ENCODE measurements at regions not wholly inside any gene's neighbourhood (a gene's known extent, or its start where the extent isn't known, plus 50 kb on each side); places are given as distances from the start of the nearest gene placed in this dataset.

DNA sequence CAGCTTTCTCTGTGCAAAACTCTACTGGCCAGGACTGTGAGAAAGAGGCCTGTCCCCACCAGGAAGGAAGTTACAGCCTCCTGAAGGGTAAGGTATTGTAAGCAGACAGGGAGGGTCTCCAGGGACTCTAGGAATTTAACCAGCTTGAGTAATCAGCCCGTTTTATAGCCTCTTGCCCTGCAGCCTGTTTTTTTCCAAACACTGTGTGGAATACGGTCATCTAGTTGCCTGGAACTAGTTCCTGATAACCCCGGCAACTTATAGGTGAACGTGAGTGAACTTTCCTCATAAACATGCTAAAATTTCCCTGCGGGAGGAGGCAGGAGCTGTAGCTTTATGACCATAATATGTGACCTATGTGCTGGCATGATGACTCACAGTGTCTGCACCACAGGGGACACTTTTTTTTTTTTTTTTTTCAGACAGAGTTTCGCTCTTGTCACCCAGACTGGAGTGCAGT is 60.1 kb upstream of the DAZL start:
- DNase-seq: peak; percentile 10
- Histone ChIP-seq H3K79me1 (replicated peaks; ENCODE audit: low read length, poor library complexity, severe bottlenecking) (no peaks in the 10 kb centered on the region), H3K27ac (ENCODE audit: low read length, poor library complexity, severe bottlenecking) (no peak overlapping the region), H2BK15ac (ENCODE audit: low read depth, poor library complexity, severe bottlenecking) (no peak overlapping the region), H3K18ac (ENCODE audit: low read depth in 1 of 2, low read length in 2 of 2) (no peak overlapping the region), H4K91ac (ENCODE audit: low read length) (no peak overlapping the region), H2BK120ac (ENCODE audit: low read depth, low read length) (no peak overlapping the region), H3K27me3 (ENCODE audit: control insufficient read depth in 1 of 2, insufficient read depth in 1 of 2, low read length in 2 of 2) (peaks cover 0 to 10% of the 10 kb centered on the region in 2 experiments), H3K9me3 (ENCODE audit: control insufficient read depth, low read length) (no peaks in the 10 kb centered on the region), H2BK12ac (ENCODE audit: low read length in 2 of 2) (no peak overlapping the region), H3K14ac (ENCODE audit: low read length in 2 of 2) (no peak overlapping the region), H3K4me2 (ENCODE audit: low read length, poor library complexity, severe bottlenecking) (no peak overlapping the region), H3K4me3 (ENCODE audit: insufficient read depth in 1 of 2, low read depth in 1 of 2, low read length in 2 of 2) (peak overlapping the region in 1 of 2 experiments; percentile 15), H2BK5ac (ENCODE audit: low read depth, low read length, poor library complexity, severe bottlenecking) (no peak overlapping the region), H3K4me1 (ENCODE audit: control insufficient read depth, insufficient read depth, low read depth, low read length) (peaks cover 2% of the 10 kb centered on the region), H3K23ac (ENCODE audit: low read length in 2 of 2) (no peak overlapping the region), H2AK5ac (ENCODE audit: low read length, severe bottlenecking) (no peak overlapping the region), H4K8ac (ENCODE audit: low read length) (no peak overlapping the region), H3K36me3 (ENCODE audit: control insufficient read depth in 1 of 2, insufficient read depth in 2 of 2, low read depth in 1 of 2, low read length in 2 of 2) (no peaks in the 10 kb centered on the region), H3K4ac (ENCODE audit: low read depth in 1 of 2, low read length in 2 of 2) (no peak overlapping the region), H3K9ac (ENCODE audit: low read length) (peak overlapping the region; percentile 11), H2AFZ (ENCODE audit: low read depth, low read length) (no peak overlapping the region)
- 13% methylated on average over 6 of the region's 6 CpGs for WGBS

DNA sequence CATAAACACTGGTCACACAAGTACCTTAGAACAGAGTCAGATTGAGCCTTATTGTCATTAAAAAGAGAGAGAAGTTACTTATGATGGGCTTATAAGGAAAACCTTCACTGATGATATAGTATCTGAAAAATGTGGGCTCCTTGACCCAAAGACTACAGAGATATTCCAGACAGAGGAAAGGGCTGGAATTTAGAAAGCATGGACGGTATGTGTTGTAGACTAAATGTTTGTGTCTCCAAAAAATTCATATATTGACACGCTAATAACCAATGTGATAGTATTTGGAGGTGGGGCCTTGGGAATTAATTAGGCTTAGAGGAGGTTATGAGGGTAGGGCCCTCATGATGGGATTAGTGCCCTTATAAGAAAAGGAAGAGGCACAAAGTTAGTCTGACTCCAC is 61.0 kb upstream of the DAZL start:
- Histone ChIP-seq H3K4me1 (ENCODE audit: control insufficient read depth, insufficient read depth, low read depth, low read length) (peaks cover 2% of the 10 kb centered on the region), H3K27me3 (ENCODE audit: control insufficient read depth in 1 of 2, insufficient read depth in 1 of 2, low read length in 2 of 2) (peaks cover 0 to 10% of the 10 kb centered on the region in 2 experiments), H3K23ac (ENCODE audit: low read length in 2 of 2) (no peak overlapping the region), H3K36me3 (ENCODE audit: control insufficient read depth in 1 of 2, insufficient read depth in 2 of 2, low read depth in 1 of 2, low read length in 2 of 2) (no peaks in the 10 kb centered on the region), H3K9ac (ENCODE audit: low read length) (no peak overlapping the region), H3K14ac (ENCODE audit: low read length in 2 of 2) (no peak overlapping the region), H3K4me3 (ENCODE audit: insufficient read depth in 1 of 2, low read depth in 1 of 2, low read length in 2 of 2) (no peak overlapping the region), H4K8ac (ENCODE audit: low read length) (no peak overlapping the region), H3K18ac (ENCODE audit: low read depth in 1 of 2, low read length in 2 of 2) (no peak overlapping the region), H2BK120ac (ENCODE audit: low read depth, low read length) (no peak overlapping the region), H2BK15ac (ENCODE audit: low read depth, poor library complexity, severe bottlenecking) (no peak overlapping the region), H4K91ac (ENCODE audit: low read length) (no peak overlapping the region), H3K4ac (ENCODE audit: low read depth in 1 of 2, low read length in 2 of 2) (no peak overlapping the region), H3K79me1 (replicated peaks; ENCODE audit: low read length, poor library complexity, severe bottlenecking) (no peaks in the 10 kb centered on the region), H2AFZ (ENCODE audit: low read depth, low read length) (no peak overlapping the region), H3K4me2 (ENCODE audit: low read length, poor library complexity, severe bottlenecking) (no peak overlapping the region), H3K9me3 (ENCODE audit: control insufficient read depth, low read length) (no peaks in the 10 kb centered on the region), H2BK5ac (ENCODE audit: low read depth, low read length, poor library complexity, severe bottlenecking) (no peak overlapping the region), H2AK5ac (ENCODE audit: low read length, severe bottlenecking) (no peak overlapping the region), H3K27ac (ENCODE audit: low read length, poor library complexity, severe bottlenecking) (no peak overlapping the region), H2BK12ac (ENCODE audit: low read length in 2 of 2) (no peak overlapping the region)
- no peak for DNase-seq
- WGBS: 71% methylated on average over 2 of the region's 2 CpGs

DNA sequence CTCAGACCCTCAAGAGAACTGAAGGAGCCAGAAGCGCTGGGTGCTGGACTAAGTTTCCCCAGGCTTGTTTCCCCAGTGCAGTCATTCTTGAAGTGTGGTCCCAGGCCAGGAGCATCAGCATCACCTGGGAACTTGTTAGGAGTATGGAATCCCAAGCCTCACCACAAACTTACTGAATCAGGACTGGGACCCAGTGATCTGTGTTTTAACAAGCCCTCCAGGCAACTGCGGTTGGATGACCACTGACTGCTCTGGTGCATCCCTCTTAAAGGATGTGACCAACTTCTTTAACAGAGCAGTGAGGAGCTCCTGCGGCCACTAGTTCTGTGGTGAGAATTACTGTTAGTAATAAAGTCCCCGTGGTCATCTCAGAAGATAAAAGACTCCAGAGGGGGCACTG is 62.4 kb upstream of the DAZL start:
- H3K36me3 ChIP-seq (ENCODE audit: control insufficient read depth in 1 of 2, insufficient read depth in 2 of 2, low read depth in 1 of 2, low read length in 2 of 2): no peaks in the 10 kb centered on the region
- no peak overlapping the region for H4K91ac ChIP-seq (ENCODE audit: low read length)
- H3K9ac ChIP-seq (ENCODE audit: low read length): no peak overlapping the region
- H3K4ac ChIP-seq (ENCODE audit: low read depth in 1 of 2, low read length in 2 of 2): no peak overlapping the region
- H2AK5ac ChIP-seq (ENCODE audit: low read length, severe bottlenecking): no peak overlapping the region
- no peak overlapping the region for H3K4me2 ChIP-seq (ENCODE audit: low read length, poor library complexity, severe bottlenecking)
- H3K9me3 ChIP-seq (ENCODE audit: control insufficient read depth, low read length): no peaks in the 10 kb centered on the region
- no peak overlapping the region for H3K27ac ChIP-seq (ENCODE audit: low read length, poor library complexity, severe bottlenecking)
- no peak for DNase-seq
- 88% methylated on average over 4 of the region's 4 CpGs for WGBS
- no peak overlapping the region for H3K14ac ChIP-seq (ENCODE audit: low read length in 2 of 2)
- H3K4me3 ChIP-seq (ENCODE audit: insufficient read depth in 1 of 2, low read depth in 1 of 2, low read length in 2 of 2): no peak overlapping the region
- H3K79me1 ChIP-seq (replicated peaks; ENCODE audit: low read length, poor library complexity, severe bottlenecking): no peaks in the 10 kb centered on the region
- H4K8ac ChIP-seq (ENCODE audit: low read length): no peak overlapping the region
- no peak overlapping the region for H2BK15ac ChIP-seq (ENCODE audit: low read depth, poor library complexity, severe bottlenecking)
- H3K23ac ChIP-seq (ENCODE audit: low read length in 2 of 2): no peak overlapping the region
- H2BK120ac ChIP-seq (ENCODE audit: low read depth, low read length): no peak overlapping the region
- H2BK5ac ChIP-seq (ENCODE audit: low read depth, low read length, poor library complexity, severe bottlenecking): no peak overlapping the region
- H3K4me1 ChIP-seq (ENCODE audit: control insufficient read depth, insufficient read depth, low read depth, low read length): peaks cover 2% of the 10 kb centered on the region
- no peak overlapping the region for H2AFZ ChIP-seq (ENCODE audit: low read depth, low read length)
- H3K27me3 ChIP-seq (ENCODE audit: control insufficient read depth in 1 of 2, insufficient read depth in 1 of 2, low read length in 2 of 2): peaks cover 0 to 10% of the 10 kb centered on the region in 2 experiments
- no peak overlapping the region for H2BK12ac ChIP-seq (ENCODE audit: low read length in 2 of 2)
- H3K18ac ChIP-seq (ENCODE audit: low read depth in 1 of 2, low read length in 2 of 2): no peak overlapping the region

DNA sequence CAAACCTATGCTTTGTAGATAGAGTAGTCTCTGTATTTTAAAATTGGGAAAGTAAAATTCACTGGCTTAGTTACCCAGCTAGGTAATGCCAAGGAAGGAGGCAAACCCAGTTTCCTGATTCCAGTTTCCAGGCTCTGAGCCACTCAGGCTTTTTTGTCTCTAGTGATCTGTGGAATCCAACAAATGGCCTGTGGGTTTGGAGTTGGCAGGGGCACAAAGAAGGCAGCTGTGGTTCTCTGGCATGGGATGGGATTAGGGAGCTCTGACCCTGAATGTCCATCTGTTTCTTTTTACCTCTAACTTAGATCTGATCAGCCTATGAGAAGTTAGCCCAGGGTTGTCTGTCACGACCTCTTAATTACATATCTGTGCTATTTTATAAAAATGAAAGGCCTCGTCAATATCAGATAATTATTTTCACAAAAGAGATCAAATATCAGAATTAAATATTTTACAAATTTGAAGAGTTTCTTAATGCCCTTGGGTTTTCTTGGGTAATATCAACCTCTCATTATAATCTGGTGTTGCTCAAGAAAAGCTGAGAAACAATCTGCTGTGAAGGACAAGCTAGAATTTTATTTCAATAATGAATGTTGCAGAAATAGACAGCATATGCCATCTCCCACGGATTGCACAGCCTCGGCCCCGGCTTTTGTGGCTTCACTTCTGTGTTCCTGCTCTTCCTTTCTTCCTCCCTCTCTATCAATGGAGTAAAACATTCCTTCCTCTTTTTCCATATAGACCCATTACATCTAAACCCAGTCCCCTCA is 63.7 kb upstream of the DAZL start:
- no peak overlapping the region for H3K14ac ChIP-seq (ENCODE audit: low read length in 2 of 2)
- H2BK120ac ChIP-seq (ENCODE audit: low read depth, low read length): no peak overlapping the region
- no peak overlapping the region for H3K23ac ChIP-seq (ENCODE audit: low read length in 2 of 2)
- no peak overlapping the region for H3K4ac ChIP-seq (ENCODE audit: low read depth in 1 of 2, low read length in 2 of 2)
- peaks cover 2% of the 10 kb centered on the region for H3K4me1 ChIP-seq (ENCODE audit: control insufficient read depth, insufficient read depth, low read depth, low read length)
- peaks cover 0 to 10% of the 10 kb centered on the region in 2 experiments for H3K27me3 ChIP-seq (ENCODE audit: control insufficient read depth in 1 of 2, insufficient read depth in 1 of 2, low read length in 2 of 2)
- no peak overlapping the region for H4K91ac ChIP-seq (ENCODE audit: low read length)
- H2BK12ac ChIP-seq (ENCODE audit: low read length in 2 of 2): no peak overlapping the region
- H3K9me3 ChIP-seq (ENCODE audit: control insufficient read depth, low read length): no peaks in the 10 kb centered on the region
- H3K4me2 ChIP-seq (ENCODE audit: low read length, poor library complexity, severe bottlenecking): no peak overlapping the region
- H2AFZ ChIP-seq (ENCODE audit: low read depth, low read length): no peak overlapping the region
- DNase-seq: no peak
- H2AK5ac ChIP-seq (ENCODE audit: low read length, severe bottlenecking): no peak overlapping the region
- H2BK15ac ChIP-seq (ENCODE audit: low read depth, poor library complexity, severe bottlenecking): no peak overlapping the region
- no peak overlapping the region for H3K9ac ChIP-seq (ENCODE audit: low read length)
- no peak overlapping the region for H3K18ac ChIP-seq (ENCODE audit: low read depth in 1 of 2, low read length in 2 of 2)
- H2BK5ac ChIP-seq (ENCODE audit: low read depth, low read length, poor library complexity, severe bottlenecking): no peak overlapping the region
- H3K4me3 ChIP-seq (ENCODE audit: insufficient read depth in 1 of 2, low read depth in 1 of 2, low read length in 2 of 2): no peak overlapping the region
- H4K8ac ChIP-seq (ENCODE audit: low read length): no peak overlapping the region
- no peak overlapping the region for H3K27ac ChIP-seq (ENCODE audit: low read length, poor library complexity, severe bottlenecking)
- whole genome bisulfite sequencing: 87% methylated on average over 3 of the region's 5 CpGs
- H3K36me3 ChIP-seq (ENCODE audit: control insufficient read depth in 1 of 2, insufficient read depth in 2 of 2, low read depth in 1 of 2, low read length in 2 of 2): no peaks in the 10 kb centered on the region
- no peaks in the 10 kb centered on the region for H3K79me1 ChIP-seq (replicated peaks; ENCODE audit: low read length, poor library complexity, severe bottlenecking)

All from mesenchymal stem cell (in vitro differentiated cells and primary cell).